GM12874 (cell line): ENCODE measurements at regions not wholly inside any gene's neighbourhood (a gene's known extent, or its start where the extent isn't known, plus 50 kb on each side); places are given as distances from the start of the nearest gene placed in this dataset.

ENCODE experiments used
- TF ChIP-seq, protein P1 (sequence below): IDR thresholded peaks from 2 replicates; pipeline ENCODE4 v1.5.1; 2011; ENCODE audit warnings: low read depth, mild to moderate bottlenecking, control low read depth, low read length, moderate library complexity; ENCODE audit not compliant: insufficient read depth

DNA sequence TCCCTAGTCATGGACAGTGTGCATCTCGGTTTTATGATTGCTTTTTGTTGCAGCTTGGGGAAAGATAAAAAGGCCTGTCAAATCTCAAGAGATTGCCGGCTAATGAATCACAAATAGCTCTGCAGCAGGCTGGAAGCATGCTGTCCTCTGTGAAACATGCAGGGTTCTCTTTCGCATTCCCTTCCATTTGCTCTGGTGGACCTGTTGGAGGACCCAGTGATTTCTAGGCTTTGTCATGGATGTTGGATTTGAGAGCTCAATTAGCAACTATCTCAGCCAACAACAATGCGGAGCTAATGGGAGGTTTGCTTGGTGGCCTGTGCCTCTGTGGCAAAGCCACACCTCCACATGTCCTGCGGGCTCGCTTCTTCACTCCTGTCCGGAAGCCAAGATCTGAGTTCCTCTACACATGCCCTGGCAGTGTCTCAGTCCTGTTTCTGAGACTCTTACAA is 418.1 kb upstream of the ARGLU1 start:
- TF ChIP-seq, protein P1, sequence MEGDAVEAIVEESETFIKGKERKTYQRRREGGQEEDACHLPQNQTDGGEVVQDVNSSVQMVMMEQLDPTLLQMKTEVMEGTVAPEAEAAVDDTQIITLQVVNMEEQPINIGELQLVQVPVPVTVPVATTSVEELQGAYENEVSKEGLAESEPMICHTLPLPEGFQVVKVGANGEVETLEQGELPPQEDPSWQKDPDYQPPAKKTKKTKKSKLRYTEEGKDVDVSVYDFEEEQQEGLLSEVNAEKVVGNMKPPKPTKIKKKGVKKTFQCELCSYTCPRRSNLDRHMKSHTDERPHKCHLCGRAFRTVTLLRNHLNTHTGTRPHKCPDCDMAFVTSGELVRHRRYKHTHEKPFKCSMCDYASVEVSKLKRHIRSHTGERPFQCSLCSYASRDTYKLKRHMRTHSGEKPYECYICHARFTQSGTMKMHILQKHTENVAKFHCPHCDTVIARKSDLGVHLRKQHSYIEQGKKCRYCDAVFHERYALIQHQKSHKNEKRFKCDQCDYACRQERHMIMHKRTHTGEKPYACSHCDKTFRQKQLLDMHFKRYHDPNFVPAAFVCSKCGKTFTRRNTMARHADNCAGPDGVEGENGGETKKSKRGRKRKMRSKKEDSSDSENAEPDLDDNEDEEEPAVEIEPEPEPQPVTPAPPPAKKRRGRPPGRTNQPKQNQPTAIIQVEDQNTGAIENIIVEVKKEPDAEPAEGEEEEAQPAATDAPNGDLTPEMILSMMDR = no peak

DNA sequence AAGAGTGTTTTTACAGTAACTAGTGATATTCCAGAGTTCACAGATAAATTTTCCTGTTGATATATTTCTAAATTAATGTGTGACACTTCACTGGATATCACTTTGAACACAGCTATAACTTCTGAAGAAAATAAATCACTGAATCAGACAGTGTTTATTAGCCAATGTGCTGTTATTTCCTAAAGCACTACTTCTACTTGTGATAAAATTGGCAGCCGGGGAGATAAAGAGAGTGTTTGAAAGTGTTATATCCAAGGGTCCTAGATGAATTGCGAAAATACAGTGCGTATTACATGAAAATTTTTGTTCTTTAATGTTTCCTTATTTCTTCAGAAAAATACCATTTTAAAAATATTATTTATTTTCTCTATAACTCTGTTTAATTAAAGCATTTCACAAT is 417.5 kb upstream of the ARGLU1 start:
- TF ChIP-seq, protein P1 = no peak

DNA sequence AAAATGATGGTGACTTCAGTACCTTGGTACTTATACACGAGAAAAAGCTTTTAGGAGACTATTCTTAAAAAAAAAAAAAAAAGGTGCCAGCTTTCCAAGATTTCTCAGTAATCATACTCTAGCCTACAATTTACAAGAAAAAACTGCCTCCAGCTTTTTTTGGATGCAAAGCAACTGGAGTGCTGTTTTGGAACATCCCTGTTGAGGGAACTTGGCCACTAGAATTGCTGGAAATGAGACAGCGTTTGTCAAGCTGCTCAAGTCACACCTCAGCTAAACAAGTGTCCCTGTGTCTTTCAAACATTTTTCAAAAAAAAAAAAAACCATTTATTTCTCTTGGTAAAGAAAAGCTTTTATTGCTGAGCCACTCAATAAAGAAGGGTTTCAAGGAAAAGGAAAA is 413.1 kb upstream of the ARGLU1 start:
- TF ChIP-seq, protein P1 = no peak

DNA sequence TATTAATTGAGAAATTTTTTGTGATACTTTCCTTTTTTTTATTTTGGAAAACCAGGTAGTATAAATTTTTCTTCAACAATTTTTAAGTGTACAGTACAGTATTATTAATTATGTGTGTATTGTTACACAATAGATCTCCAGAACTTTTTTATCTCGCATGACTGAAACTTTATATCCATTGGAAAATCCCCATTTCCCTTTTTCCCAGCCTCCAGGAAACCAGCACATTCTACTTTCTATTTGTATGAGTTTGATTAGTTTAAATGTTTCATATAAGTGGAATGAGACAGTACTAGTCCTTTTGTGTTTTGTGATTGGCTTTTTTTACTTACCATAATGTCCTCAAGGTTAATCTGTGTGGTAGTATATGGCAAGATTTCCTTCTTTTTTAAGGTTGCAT is 399.5 kb upstream of the ARGLU1 start:
- TF ChIP-seq, protein P1 = no peak

DNA sequence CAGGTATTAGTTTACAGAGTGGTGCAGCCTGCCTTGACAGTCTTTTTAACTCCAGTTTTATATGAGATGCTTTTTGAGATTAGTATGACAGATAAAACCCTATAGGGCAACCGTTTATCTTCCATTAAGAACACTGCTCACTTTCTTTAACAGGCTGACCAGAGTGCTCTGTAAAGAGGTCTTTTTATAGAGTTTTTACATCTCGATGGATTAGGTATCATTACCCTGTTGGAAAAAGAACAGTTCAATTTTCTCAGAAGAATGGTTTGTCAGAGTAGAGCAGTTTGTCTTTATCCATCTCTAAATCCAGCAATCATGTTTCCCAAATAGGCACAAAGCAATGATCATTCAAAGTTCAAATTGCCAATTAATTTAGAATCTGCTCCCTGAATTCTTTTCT is 395.2 kb upstream of the ARGLU1 start:
- TF ChIP-seq, protein P1 = no peak

DNA sequence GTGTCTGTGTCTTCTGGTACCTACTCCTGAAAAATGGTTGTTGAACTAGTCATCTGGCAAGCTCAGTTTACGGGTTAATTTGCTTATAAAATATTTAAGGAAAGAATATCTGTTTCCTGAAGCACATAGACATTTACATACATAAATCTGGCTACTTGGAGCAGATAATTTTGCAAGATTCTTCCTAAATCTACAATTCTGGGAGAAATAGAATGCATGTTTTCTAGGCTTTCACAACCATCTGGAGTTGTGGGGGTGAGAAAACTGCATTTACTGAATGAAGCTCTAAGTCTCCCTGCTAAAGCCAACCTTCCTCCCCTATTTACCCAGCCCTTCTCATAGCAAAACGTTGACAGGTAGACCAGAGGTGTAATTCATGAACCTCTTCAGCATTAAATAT is 393.7 kb upstream of the ARGLU1 start:
- TF ChIP-seq, protein P1 = no peak

DNA sequence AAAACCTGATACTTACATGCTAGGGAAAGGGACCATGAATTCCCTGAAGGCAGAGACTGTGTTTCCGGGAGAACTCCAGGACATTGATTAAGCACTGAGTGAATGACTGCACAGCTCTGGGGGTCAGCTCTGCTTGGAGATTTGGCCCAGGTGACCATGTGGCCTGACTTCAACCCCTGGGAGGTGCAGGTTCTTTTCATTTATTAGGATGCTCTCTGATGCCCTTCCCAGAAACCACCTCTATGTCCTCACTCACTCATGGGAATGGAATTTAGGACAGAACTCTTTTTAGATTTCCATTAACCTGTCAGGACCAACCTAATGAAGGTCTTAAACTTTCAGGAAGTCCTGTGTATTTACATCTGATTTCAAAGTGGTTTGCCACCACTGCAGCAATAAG is 393.3 kb upstream of the ARGLU1 start:
- TF ChIP-seq, protein P1 = no peak

DNA sequence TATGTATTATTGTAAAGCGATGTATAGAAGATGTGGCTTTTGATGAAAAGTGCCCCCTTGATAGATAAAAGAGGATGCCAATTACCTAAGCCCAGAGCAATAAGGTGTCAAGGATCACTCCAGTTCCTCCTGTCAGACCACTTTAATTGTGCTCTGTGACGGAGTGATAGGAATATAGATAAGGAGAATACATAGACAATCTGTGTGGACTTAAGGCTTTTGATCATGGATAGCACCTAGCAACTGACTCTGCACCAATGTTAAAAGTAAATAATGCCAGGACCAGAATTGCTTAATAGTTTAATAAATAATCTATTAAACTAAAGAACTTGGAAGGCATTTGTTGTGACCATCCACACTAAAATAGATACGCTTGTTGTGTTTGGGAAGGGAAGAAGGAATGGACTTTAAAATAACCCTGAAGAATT is 390.7 kb upstream of the ARGLU1 start:
- TF ChIP-seq, protein P1 = no peak
